Stomach (tissue), 4 donors: ENCODE measurements at regions not wholly inside any gene's neighbourhood (a gene's known extent, or its start where the extent isn't known, plus 50 kb on each side); places are given as distances from the start of the nearest gene placed in this dataset.

Source experiments
- CTCF ChIP-seq, 7 experiments: fragments of 450-650 bp in 4 of 7; fragments of 200-600 bp in 3 of 7; sonication (generic) in 3 of 7; IDR thresholded peaks; one replicate each; pipeline ENCODE4 v1.5.1; 2016 to 2019; ENCODE audit warnings: antibody characterized with exemption in 7 of 7, control low read depth in 2 of 7, mild to moderate bottlenecking in 1 of 7
- EP300 ChIP-seq: sonication (generic); formaldehyde crosslinking; IDR thresholded peaks from one replicate; pipeline ENCODE4 v1.6.1; 2017; ENCODE audit warnings: antibody characterized with exemption
- POLR2A ChIP-seq, 4 donors: fragments of 450-650 bp; IDR thresholded peaks; one replicate each; pipeline ENCODE4 v1.6.1; 2016; ENCODE audit warnings: antibody characterized with exemption in 4 of 4, control low read depth in 2 of 4, mild to moderate bottlenecking in 1 of 4, moderate library complexity in 1 of 4
- POLR2AphosphoS5 ChIP-seq, 3 donors: sonication (generic); formaldehyde crosslinking; IDR thresholded peaks; one replicate each; pipeline ENCODE4 v1.6.1; 2016; ENCODE audit warnings: antibody characterized with exemption in 3 of 3

GRCh38 chr4:138297743-138298405, 55.7 kb upstream of the SLC7A11 start:
- TF ChIP-seq CTCF (IDR thresholded peaks at IDR 0.05) (no peak), POLR2A (IDR thresholded peaks at IDR 0.05) (no peak), EP300 (no peak), POLR2AphosphoS5 (IDR thresholded peaks at IDR 0.05) (no peak)
